Bone marrow (tissue), 2 donors: ENCODE measurements at regions not wholly inside any gene's neighbourhood (a gene's known extent, or its start where the extent isn't known, plus 50 kb on each side); places are given as distances from the start of the nearest gene placed in this dataset.
"Not testable (repeated sequence)": the region's sequence is repeated elsewhere in the genome, so short reads cannot be mapped to it uniquely, and the experiment has no call there.

ENCODE experiments used
- DNase-seq, 2 donors: peaks; one replicate each; lab custom pipeline; 2025; lab: John Stamatoyannopoulos, UW

DNA sequence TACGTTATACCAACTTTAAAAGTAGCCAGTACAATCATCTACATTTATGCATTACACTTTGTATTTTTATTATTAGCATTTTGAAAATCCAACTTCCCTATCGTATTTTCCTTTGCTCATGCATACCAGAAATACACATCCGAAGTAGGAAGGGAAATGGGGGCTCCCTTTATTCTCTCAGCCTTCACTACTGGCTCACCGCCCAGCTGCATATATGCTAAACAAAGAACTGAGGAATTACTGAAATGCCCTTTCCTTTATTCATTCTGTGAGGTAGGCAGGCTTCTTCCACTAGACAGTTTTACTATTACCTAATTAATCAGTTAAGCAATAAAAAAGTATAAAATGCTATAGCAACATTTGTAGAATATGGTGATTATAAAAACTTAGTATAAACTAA is 291.6 kb downstream of the KLF12 start:
- DNase-seq = no peak

DNA sequence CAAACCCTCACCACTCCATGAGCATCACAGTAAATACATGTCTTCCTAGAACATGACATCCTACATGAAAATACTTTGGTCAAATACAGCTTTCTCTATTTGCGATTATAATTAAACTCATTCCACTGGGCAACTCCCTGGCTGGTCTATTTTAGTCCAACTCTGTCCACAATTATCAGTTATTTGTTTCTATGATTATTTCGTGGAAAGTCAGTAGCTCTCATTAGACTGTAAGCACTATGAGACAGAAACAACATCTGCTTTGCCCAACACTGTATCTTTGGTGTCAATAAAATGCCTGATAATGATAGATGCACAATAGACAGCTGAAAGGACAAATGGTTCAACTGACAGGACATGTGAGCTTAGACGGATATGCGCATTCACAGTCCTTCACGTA is 292.0 kb downstream of the KLF12 start:
- no peak for DNase-seq

DNA sequence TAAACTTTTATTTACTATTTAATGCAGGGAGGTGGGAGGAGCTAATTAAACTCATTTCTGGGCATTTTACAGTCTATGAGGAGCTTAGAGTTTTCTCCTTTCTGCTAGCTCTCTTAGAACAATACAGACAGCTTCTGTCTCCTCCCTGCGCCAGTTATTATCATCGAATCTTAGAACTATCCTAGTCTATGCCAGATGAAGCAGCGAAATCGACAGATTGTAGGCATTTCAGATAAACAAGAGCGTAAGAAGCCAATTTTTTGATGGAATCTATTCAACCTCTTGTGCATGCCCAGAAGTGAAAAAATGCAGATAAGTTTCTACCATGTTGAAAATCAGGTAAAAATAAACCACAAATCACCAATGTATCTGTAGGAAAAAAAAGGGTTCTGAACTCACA is 297.1 kb downstream of the KLF12 start:
- DNase-seq = no peak

DNA sequence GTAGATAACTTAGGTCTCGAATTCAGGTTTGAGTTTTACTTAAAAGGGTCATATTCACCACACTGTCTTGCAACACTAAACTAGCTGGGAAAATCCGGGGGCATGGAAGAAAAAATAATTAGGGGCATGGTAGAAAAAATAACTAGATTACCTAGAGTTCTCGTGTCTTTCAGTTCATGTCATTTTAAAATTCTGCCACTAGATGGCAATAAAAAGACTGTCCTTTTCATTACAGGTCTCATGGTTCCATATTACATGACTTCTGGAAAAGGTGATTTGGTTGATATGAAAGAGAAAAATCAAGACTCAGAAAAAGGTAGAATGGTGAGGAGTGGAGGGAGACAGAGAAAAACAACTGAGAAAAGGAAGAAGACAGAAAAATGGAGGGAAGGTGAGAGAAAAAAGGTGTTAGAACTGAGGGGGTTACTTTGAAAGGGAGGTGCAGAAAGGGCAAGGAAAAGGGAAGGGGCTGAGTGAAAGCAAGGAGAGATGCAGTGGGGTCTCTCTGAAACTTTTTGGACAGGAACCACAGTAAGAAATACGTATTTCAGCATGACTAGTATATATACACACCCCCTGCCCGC is 299.0 kb downstream of the KLF12 start:
- DNase-seq = no peak

DNA sequence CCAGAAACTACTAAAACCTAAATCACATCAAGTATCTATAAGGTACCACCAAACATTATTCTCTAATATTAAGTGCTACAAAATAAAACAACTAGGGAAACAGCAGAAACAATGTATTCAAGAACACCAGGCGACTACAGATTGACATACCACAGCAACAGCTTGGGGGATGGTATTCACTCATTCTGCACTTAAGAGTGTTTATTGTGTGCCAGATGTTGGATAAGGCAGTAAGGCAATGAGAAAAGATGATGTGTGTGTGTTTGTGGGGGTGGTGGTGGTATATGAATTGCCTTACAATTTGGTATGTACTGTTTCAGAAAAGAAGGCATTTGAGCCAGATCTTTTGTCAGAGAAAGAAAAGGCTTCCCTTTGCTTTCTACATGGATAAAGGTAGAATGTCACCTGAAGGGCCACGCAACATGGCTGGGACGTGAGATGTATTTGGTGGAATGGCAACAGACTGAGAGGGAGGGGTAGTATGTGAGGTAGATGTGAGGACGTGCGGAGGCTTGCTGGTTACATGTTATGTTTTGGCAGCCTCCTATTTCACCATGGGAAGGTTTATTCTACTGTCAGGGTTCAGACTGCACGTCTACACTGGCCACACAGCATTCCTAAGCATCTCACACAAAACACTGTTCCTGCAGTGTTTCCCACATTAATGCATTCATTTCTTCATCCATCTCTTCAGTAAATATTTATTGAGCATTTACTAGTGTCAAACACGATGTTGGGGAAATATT is 300.7 kb downstream of the KLF12 start:
- no peak for DNase-seq

DNA sequence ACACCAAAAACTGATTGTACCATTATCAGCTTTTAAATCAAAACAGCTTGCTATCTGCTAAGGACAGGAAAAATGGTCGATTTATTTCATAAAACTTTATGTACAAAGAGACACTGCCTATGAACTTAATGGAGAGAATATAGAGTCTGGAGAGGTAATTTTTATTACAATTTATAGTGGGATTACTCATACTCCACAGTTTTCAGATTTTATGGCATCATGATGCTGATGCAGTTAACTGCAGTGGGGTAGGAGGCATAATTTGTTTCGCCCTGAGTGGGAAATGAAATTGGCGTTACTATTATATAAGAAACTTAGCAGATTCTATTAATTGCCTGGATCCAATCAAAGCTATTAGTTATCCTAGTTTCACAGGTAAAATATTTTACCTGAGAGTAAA is 301.4 kb downstream of the KLF12 start:
- DNase-seq = no peak

DNA sequence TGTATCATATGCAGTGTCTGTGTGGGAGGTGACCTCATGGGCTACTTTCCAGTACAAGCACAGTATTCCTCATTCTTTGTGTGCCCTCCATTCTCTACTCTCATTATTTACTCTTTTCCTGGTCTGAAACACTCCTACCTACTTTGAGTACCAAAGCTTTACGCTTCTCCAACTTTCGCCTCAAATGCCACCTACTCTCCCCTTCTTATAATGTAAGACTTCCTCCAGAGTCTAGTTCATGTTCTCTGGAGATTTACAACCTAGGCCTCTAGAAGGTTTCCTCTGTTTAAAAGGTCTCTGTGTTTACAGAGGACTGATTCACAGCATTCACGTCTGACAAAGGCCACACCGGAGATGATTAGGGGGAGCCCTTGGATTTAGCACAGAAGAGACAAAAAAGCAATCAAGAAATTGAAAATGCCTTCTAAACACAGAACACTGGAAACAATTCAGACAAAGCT is 302.0 kb downstream of the KLF12 start:
- no peak for DNase-seq

DNA sequence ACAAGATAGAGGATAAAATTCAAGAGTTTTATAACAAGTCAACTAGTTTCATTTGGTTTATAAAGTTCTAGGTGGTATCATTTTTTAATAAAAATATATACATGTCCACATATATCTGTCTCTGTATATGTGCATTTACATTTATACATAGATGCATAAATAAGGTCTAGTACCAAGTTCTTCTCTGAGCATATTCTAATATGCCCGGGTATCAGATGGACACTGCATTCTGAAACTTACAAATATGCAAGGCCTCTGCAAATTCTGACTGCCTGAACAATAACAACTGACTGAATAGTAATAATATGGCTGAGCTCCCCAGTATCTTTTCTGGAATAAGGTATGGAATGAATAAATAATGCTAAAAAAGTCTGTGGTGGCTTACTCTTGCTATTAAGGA is 304.8 kb downstream of the KLF12 start:
- DNase-seq = no peak

DNA sequence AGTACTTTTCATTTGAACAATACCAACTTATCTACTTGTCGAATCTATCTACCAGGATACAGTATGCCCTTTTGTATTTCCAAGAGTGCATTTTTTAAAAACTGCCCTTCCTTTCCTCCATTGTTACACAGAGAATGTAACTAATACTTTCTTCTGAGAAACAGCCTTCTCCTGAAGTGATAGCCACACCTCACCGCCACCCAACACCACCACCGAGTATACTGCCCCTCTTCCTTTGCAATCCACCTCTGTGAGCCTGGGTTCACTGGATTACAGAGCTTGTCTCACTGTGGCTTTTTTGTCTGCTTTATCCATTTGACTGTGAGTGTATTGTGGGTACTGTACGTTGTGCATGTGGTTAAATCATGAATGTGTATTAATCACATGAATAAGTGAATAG is 305.4 kb downstream of the KLF12 start:
- DNase-seq = no peak

DNA sequence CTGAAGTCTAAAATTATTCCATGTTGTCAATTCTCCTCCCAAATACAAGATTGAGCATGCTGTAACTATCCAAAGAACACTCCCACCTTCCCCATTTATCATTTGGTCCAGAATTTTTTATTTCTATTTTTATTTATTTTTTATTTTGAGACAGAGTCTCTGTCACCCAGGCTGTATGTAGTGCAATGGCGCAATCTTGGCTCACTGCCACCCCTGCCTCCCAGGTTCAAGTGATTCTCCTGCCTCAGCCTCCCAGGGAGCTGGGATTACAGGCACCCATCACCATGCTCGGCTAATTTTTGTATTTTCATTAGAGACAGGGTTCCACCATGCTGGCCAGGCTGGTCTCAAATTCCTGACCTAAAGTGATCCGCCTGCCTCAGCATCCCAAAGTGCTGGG is 306.8 kb downstream of the KLF12 start:
- DNase-seq = no peak

DNA sequence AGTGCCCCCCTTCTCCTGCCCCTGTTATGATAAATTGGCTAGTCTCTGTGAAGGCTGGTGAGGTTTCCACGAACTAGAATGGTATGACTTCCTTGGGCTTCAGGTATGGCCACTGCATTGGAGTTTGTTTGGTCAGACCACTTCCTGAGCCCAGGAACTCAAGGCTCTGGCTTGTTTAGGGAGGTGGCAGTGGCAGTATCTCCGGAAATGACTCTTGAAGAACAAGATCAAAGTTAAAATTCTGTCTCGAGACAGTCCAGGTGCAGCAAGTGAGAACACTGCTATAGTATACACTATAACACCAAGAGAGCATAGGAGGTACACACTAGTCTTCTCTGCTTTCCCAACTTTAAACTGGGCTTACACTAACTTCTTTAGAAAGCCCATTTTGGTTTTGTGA is 309.1 kb downstream of the KLF12 start:
- DNase-seq = no peak

DNA sequence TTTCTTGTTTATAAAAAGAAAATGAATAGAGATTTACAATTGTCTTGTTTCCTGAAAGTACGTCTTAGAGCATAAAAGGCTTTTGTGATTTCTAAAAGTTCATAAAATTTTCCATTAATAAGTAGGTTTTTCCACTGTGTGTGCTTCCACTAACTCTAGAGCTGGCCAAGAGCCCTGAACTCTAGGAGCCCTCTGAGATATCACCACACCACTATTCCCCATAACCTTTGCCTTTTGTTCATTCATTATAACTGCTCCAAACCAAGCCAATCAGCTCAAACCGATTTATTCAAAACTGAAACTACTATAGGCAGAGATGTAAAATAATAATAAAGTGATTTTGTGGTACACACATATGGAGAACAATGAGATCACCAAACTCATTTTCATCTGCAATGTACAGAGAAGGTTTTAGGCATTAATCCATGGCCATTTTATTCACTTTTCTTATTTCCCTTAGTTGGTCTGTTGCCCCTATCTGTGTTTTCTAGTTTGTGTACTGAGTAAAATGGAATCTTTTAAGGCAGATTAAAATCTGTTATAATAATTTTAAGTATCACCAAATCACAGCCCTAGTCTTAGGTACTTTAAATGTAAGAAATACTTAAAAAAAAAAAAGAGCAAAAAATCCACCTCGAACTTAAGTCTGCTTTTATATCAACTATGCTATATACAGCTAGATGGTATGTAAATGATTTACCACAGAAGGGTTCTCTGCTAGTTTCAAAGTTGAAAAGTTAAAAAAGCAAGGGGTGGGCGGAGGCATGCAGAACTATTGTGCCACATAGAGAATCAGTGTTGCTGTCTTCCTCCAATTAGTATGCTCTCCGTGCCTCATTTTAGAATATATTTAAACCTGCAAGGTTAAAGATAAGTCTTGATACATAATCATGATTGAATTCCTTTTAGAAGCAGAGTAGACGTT is 311.3 kb downstream of the KLF12 start:
- no peak for DNase-seq

DNA sequence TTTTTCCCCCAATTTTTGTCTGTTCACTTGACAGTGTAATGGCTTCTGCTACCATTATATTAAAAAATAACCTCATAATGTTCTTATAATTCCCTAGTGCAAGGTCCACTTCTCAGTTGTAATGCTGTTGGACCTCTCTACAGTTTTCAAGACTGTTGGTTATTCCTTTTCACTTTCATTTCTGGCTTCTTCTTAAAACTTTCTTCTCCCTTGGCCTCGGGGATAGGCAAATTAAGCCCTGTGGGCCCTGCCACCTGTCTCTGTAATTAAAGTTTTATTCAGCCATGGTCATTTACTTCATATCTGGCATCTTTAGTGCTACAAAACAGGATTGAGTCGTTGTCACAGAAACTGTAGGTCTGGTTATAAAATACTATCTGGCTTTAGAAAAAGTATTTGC is 313.5 kb downstream of the KLF12 start:
- DNase-seq = no peak

DNA sequence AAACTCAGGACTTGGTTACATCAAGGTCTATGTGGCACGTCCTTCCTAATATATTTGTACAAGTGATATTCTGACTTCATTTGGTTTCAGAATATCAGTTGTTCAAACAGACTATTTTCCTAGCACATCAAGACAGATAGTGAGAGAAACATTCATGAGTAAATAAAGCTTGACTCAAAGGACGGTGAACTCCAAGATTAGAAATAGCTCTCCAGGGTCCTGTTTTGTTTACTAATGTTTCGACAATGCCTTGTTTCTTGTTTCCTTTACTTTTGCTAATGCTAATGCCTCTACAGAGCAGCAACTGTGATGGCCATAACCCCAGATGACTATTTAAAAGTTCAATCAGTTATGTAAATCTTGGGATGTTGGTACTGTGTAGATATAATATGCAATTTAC is 313.9 kb downstream of the KLF12 start:
- no peak for DNase-seq

DNA sequence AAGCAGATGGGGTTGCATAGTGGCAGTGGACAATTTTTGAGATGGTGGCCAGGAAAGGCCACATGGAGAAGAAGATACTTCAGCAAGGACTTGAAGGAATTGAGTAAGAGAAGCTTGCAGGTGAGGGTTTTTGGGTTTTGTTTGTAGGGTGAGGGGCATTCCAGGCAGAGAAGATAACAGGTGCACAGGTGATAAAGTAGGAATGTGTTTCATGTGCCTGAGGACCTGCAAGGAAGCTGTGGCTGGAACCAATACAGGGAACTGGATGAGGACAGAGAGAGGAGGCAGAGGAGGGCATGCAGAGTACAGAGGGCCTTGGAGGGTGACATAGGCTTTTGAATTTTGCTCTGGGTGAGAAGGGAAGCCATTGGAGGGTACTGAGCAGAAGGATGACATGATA is 314.5 kb downstream of the KLF12 start:
- no peak for DNase-seq

DNA sequence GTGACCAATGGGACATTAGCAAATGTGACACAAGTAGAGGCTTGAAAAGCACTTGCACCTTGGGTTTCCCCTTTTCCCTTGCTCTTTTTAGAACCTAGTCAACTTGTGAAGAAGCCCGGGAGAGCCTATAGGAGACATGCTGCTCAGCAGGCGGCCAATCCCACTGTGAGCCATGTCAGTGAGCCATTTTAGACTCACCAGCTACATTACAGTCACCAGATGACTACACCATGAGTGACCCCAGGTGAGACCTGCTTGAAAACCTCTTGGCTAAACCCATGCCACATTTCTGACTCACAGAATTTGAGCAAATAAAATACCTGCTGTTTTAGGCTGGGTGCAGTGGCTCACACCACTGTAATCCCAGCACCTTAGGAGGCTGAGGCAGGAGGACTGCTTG is 317.5 kb downstream of the KLF12 start:
- no peak for DNase-seq

DNA sequence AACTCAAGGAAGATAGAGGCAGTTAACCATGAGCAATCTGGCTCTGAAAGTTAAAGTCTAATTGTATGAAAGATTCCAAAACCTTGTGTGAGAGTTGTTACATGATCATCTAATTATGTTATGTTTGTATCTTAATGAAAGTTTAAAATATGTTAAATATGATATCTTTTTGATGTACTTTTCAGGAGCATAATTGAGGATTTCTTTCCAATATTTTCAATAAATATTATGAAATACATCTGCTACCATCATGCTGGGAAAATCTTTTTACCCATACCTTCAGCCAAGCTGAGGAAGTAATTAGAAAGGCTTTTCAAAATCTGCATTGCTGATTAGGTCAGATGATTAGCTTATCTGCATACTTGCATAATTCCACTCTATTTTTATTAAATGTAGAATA is 318.4 kb downstream of the KLF12 start:
- DNase-seq = no peak

DNA sequence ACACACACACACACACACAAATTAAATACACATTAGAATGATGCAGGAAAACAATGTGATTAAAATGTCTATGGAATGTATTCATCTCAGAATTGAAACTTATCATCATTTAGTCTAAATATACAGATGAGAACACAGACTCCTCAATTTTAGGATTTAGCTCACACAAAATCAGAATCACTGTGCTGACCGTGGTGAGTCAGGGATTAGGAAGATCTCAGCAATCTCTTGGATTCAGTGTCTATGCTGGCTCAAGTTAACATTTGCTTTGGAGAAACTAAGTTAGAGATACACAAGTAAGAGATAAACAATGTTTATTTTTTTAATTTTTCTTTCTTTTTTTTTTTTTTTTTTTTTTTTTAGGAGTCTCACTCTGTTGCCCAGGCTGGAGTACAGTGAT is 323.6 kb downstream of the KLF12 start:
- no peak for DNase-seq

DNA sequence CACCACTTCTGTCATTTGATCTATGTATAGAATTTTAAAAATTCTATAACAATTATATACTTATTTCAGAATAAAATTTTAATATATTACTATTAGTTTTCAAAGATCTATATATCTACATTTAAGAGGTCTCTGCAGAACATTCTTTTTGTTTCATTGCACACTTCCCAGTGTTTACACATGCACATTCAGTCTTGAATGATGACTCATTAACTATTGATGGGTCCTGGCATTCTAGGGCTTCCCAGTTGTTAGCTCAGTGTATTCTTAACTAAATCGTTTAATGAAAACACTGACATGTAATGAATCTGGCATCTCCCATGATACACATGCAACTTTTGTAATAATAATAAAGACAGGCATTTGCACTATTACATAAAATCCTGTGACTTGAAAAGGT is 324.6 kb downstream of the KLF12 start:
- no peak for DNase-seq

DNA sequence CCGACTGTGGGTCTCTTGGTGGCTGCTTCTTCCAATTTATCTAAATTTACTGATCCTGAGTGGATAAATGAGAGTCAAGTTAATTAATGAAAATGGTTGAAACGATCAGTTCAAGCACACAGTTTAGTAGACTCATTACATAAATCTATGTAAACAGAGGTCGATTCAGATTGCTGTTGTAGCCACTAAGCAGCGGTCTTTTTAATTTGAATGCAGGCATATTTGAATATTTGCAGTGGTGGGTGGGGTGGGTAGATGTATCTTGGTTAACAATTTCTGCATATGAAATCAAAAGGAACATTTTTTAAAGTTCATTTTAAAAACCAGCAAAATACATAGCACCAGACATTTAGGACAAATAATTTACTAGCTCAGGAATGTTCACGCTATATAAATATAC is 325.9 kb downstream of the KLF12 start:
- no peak for DNase-seq

DNA sequence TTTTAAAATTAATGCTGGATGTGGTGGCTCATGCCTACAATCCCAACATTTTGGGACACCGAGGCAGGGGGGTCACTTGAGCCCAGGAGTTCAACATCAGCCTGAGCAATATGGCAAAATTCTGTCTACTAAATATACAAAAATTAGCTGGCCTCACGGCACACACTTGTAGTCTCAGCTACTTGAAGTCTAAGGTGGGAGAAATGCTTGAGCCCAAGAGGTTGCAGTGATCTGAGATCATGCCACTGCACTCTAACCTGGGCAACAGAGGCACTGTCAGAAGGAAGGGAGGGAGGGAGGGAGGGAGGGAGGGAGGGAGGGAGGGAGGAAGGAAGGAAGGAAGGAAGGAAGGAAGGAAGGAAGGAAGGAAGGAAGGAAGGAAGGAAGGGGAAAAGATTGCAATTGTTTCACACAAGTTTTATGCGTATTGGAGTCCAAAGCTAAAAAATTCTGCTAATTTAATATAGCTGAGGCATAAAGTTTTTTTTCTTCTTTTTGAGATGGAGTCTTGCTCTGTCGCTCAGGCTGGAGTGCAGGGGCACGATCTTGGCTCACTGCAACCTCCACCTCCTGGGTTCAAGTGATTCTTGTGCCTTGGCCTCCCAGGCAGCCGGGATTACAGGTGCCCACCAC is 328.8 kb downstream of the KLF12 start:
- not testable (repeated sequence) for DNase-seq

DNA sequence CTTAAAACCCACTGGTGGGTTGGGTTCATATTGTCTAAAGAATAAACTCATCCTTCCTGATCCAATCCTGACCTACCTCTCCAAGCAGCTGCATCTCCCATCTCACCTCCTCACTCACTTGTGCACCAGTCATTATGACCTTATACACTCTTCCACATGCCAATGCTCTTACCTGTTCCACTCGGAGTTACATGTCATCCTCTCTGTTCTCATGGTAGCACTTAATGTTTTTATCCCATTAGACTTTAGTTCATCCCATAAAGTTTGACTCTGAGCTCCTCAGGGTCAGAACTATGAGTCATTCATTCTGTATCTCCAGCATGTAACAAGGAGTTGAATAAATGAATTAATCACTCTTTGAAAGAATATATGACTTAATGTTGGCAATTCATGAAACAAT is 330.2 kb downstream of the KLF12 start:
- DNase-seq = no peak

DNA sequence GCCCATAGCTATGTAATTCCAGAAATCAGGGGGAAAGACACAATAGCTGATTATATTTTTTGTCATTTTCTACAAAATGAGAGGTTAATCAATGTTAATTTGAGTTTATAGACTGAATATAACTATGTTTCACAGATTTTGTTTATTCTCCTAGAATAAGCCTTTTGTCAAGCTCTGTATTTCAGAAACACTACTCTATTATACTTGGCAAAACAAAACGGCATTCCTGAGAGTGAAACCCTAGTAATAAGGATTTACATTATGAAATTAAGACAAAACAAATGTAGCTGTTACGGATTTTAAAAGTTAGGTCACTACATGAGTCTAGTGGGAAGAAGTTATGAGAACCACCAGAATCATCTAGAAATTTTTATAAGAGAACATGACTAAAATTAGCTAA is 334.2 kb downstream of the KLF12 start:
- no peak for DNase-seq
